Activated CD8-positive, alpha-beta memory T cell treated with anti-CD3 and anti-CD28 coated beads for 36 hours (primary cell): ENCODE measurements at regions not wholly inside any gene's neighbourhood (a gene's known extent, or its start where the extent isn't known, plus 50 kb on each side); places are given as distances from the start of the nearest gene placed in this dataset.
"Not testable (repeated sequence)": the region's sequence is repeated elsewhere in the genome, so short reads cannot be mapped to it uniquely, and the experiment has no call there.

Experiments
- CTCF ChIA-PET: fragments of 350-600 bp; sonication (Branson Sonifier 250); formaldehyde crosslinking; loops from one replicate; lab custom pipeline; 2021; ENCODE audit warnings: antibody characterized with exemption; lab: Charles Lee
- POLR2A ChIA-PET: fragments of 350-600 bp; sonication (Branson Sonifier 250); formaldehyde crosslinking; loops from one replicate; lab custom pipeline; 2021; ENCODE audit warnings: antibody characterized with exemption; lab: Charles Lee

DNA sequence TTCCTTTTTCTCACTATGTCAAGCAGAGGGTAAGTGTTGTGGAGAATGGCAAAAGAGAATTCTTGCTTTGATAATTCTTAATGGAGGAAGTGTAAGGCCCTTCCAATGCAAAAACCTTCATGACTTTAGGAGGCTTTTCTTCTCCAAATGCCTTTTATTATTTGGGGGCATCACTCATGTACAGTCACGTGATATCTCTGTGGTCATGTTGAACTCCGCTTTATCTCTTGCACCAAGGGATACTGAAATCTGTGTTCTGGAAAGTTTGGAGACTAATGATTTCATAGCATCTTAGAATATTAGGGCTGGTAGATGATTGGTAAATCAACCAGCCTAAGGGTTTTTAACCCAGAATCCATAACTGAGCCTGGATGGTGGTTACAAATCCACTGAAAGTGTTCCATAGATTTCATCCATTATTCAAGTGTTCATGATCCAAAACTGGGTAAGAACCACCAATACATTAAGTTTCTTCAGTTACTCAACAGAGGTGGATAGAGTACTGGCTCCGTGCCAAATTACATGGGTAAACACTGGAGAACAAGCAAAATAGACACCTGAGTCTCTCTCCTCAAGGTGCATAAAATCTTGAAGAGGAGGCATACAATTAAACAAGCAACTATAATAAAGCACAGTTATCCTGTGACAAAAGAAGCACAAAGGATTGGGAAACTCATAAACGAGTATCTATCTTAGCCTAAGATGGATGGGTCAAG is 169.6 kb upstream of the EPHA4 start:
- POLR2A ChIA-PET = no interaction called here
- CTCF ChIA-PET = no interaction called here

DNA sequence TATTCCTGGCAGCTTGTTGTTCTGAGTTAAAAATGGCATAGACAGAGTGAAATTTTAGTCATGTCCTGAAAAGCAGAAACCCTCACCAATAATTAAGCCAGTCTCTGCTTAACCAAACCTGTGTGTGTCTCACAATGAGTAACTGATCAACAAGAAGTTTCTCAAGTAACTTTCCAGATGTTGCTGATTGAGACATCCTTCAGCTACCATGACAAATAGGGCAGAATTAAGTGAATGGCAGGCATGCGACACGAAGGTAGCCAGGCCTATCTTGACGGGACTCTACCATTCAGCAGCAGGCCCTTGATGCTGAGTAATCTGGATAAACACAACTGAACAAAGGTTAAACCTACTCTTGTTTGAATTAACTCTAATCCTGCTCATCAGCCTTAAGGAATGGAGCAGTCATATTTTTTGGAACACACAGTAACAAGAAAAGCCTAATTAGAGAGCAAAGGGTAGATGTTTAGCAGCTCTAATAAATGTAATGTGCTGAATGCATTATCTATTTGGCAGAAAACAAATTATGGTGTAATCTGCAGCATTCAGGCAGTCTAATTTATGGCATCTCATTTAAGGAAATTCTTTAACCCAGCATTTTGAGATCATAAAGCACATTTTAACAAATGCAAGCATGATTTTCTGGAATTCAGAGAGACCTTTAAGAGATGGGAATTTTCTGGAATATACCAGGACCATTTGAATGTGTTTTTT is 159.5 kb upstream of the EPHA4 start:
- ChIA-PET CTCF (no interaction called here), POLR2A (no interaction called here)

DNA sequence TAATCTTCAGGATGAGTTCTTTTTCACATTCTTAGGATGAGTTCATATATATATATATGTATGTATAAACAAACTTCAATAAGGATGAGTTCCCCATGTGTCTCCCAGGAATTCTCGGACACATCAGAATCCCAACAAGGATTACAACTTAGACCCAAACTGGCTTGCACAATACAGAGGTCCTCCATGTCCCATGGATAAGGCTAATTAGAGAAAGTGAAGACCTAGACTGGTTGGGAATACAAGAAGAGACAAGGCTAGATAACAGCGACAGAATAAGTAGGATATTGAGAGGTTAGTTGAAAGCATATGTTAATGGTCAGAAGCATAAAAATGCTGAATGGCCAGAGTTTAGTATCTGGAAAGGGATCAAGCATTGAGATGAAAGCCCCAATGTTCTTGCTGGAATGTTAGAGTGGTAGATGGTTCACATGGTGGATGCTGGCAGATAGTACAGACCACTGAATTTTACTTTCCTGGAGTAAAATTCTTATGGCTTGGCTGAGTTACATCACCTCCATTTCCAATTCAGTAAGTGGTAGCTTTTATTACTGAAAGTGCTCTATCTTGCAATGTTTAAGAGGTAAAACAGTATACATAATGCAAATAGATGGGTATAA is 154.9 kb upstream of the EPHA4 start:
- POLR2A ChIA-PET = no interaction called here
- CTCF ChIA-PET = no interaction called here

DNA sequence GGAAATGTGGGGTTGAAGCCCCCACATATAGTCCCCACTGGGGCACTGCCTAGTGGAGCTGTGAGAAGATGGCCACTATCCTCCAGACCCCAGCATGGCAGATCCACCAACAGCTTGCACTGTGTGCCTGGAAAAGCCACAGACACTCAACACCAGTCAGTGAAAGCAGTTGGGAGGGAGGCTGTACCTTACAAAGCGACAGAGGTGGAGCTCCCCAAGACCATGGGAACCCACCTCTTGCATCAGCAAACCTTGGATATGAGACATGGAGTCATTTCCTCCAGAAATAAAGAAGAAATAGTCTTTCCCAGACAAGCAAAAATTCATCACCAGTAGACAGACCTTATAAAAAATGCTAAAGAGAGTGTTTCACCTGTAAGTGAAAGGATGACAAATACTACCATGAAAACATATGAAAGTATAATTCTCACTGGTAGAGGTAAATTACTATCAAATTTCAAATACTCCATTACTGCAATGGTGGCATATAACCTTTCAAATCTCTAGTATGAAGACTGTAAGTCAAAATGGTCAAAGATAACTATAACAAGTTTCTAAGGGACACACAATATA is 152.6 kb upstream of the EPHA4 start:
- CTCF ChIA-PET = no interaction called here
- POLR2A ChIA-PET = no interaction called here

DNA sequence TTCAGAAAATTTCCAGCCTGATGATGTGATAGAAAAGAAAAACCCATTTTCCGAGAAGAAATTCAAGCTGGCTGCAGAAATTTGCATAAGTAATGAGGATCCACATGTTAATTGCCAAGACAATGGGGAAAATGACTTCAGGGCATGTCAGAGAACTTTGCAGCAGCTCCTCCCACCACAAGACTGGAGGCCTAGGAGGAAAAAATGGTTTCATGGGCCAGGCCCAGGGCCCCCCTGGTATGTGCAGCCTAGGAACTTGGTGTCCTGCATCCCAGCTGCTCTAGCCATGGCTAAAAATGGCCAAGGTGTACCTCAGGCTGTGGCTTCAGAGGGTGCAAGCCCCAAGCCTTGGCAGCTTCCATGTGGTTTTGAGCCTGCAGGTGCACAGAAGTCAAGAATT is 152.0 kb upstream of the EPHA4 start:
- POLR2A ChIA-PET = interaction anchor here (0.6 kb wide), 1 partner anchor 150 kb away, joined by 3 read pairs; no protein-coding TSS in a partner anchor
- CTCF ChIA-PET = not testable (repeated sequence)

DNA sequence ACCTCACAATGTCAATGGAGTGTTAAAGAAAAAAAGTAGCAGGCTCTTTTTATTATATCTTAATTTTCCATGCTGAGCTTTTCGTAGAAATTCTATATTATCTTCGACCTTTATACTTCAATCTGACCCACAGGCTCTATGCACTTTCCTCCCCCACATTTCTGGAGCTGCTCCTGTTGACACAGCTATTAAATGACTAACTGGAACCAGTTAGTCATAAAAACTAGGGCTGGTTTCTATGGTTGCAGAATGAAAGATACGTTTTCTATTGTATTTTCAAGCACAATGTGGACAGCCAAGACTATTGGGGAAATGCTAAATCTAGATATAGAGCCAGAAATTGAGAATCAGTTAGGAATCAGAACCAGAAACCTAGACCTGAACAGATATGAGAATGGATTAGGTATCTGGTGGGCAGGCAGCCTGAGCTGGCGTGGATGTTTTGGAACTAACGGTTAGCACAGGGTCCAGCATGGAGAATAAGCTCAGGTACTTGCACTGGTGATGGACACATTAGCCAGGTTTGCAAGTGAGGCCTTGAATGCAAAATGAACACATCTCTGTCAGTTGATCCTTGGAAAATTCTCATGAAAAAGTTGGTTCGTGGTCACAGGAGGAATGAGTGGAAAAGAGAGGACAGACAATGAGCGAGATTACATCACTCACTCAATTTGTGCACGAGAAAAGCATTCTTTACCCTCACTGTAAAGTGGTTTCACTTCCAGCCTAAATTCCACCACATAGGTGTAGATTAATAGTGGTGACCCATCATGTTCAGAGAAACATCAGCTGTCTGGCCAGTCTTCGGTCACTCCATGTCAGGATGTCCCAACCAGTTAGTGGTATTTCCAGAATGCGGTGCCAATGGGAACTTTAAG is 144.6 kb upstream of the EPHA4 start:
- CTCF ChIA-PET = no interaction called here
- POLR2A ChIA-PET = no interaction called here

DNA sequence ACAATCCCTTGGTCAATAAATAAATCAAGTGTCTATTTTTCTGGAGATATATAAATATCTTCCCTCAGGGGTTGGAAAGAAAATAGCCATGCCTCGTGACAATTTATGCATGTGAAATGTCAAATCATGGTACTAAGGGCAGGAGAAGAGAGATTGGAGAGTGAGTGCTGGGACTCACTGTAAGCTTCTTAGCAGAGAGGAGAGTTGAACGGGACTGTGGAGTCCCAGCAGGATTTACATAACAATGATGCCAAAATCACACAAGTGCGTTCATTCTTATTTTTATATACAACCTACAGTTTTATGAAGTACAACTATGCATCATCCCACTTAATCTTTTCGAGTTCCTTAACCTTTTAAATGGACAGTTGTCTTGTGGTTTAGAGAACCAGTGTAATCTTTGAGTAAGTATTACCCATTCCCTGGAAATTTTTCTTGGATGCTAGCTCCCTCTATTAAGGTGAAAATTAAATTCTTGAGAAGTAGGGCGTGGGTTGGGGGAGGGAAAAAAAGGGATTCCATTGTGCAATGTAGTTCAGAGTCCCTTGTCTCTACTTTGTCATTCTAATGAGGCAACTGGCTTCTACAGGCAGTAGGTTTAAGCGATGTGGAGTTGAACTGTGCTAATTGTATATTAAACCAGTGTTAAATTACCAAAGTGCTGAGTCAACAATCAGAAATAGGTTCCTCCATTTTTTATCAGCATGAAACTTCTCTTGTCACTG is 143.6 kb upstream of the EPHA4 start:
- ChIA-PET POLR2A (no interaction called here), CTCF (no interaction called here)

DNA sequence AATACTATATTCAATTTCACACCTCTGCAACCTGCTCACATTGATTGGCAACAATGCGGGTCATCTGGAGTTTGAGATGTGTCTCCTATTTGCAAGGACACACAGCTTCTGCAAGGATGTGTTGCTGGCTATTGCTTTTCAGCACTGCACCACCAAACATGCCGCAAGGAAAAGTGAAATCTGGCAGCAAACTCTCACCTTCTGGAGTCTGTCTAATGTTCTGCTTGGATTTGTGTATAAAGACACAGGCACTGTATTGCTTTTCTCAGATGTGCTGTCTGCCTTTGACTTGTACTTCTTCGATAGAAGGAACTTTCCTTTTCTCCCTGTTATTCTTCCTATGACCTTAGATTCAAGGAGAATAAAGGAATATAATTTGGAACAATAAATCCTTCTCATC is 138.6 kb upstream of the EPHA4 start:
- ChIA-PET POLR2A (no interaction called here), CTCF (no interaction called here)

DNA sequence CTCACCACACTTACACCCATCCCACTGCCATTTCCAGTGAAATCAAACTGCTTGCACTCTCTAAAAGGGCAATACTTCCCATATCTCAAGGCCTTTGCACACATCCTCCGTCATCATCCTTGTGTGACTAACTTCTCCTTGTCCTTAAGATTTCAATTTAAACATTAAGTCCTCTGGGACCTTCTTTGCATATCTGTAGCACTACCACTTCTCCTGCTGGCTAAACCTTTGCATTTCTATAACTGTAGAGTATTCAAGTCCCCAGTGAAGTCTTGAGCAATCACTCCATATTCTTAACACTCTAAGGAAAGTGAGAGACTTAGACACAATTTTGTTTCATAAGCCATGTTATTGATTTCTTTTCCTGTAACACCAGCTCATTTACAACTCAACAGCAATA is 136.8 kb upstream of the EPHA4 start:
- CTCF ChIA-PET = no interaction called here
- POLR2A ChIA-PET = no interaction called here

DNA sequence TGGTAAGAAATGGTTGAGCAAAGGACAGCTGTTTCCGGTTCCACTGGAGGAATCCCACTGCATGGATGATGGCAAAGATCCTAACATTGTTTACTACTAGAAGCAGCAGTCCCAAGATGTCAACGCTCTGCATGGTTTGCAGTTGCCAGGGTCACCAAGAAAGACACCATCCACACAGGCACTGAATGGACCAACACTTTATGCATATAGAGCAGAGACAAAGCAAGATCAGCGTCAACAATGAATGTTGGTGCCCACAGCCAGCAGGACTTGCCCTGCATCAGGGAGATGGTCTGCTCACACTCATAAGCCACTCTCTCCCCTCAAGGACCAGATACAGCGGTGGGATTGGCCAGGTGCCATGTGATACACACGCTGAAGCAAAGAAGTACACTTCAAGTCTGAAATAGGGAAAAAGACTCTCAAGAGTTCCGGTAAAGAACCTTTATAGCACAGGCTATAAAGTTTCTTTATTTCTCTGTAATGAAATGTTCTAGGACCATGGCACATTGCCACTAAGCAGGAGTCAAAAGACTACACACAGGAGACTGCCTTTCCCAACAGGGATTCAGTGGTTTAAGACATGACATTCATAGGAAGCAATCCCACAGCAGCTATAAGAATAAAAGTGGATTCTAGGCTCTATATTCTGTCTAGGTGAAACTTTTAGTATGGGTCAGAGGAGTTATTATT is 133.2 kb upstream of the EPHA4 start:
- ChIA-PET CTCF (no interaction called here), POLR2A (no interaction called here)

DNA sequence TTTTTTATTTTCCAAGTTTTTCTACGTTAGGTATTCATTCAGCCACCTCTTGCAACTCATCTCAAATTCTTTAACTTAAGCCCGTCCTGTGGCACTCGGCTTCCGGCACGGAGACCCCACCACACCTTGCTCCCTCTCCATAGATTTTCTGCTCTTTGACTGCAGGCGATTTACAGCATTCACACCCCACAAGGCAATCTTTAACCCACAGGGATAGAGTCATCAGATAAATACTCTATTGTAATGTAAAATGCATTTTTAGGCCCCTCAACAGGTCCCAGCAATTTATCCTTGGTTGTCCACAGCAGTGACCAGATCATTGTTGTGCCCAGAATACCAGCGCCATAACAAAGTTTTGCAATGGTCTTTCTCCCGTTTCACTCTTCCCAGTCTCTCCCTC is 132.3 kb upstream of the EPHA4 start:
- ChIA-PET CTCF (no interaction called here), POLR2A (no interaction called here)

DNA sequence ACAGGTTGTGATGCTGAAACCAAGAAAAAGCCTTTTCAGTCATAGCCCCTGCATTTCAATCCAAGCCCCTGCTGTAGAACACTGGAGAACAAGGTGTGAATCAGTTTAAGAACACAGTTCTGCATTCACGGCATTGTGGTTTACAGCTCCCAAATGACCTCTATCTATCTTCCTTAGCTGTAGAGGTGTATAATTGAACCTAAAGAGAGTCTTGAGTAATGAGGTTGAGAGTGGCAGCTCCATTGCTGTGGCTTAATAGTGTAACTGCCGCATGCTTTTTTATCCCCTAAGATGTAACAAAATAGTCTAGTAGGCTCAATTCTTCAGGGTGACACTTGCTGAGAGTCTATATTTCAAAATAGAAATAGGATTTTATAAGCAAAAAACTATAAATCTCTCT is 121.3 kb upstream of the EPHA4 start:
- CTCF ChIA-PET = no interaction called here
- POLR2A ChIA-PET = no interaction called here

DNA sequence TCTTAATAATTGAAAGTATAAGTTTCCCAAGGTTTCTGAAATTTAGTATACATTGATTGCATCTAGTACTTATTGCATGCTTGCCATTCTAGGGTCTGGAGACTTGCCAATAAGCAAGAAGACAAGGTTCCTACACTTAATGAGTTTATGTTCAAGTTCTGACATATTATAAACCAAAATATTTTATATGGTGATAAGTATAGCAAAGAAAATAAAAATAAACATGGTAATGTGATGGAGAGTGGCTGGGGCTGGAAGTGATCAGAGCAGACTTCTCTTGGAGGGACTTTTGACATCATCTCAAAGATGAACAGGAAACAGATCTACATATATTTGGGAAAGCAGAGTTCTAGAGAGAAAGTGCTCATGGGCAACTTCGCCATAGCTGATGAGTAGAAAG is 119.5 kb upstream of the EPHA4 start:
- POLR2A ChIA-PET = no interaction called here
- CTCF ChIA-PET = no interaction called here

DNA sequence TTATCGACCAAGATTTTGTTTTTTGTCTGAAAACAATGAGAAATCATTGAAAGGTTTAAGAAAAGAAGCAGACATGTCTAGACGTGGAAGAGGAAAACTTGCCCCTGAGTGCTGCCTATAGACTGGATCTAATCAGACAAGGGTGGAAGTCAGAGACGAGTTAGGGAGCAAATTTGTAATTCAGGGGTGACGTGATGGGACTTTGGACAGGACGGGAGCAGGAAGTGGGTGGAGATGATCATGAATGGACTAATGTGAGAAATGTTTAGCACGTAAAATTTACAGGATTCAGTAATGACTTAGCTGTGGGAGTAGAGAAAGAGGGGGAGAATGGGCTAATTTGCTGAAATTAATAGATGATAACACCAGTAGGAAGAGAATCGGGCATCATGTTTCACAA is 117.0 kb upstream of the EPHA4 start:
- ChIA-PET CTCF (no interaction called here), POLR2A (no interaction called here)

DNA sequence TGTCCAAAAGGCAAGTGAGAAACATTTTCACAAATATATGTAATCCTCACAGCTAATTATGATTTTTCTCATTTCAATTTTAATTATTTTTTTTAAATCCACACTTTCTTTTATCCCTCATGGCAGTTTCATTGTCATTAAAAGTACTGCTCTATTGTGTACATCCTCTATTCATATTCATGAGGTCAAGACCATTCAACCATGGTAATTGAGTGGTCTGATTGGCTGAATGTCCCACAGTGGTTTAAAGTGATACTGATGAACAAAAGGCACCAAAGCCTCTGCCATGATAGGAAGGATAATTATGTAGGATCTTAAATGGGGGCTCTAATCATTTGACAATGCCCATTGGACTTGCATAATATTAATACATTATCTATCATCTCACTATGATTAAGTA is 108.4 kb upstream of the EPHA4 start:
- ChIA-PET POLR2A (no interaction called here), CTCF (no interaction called here)

DNA sequence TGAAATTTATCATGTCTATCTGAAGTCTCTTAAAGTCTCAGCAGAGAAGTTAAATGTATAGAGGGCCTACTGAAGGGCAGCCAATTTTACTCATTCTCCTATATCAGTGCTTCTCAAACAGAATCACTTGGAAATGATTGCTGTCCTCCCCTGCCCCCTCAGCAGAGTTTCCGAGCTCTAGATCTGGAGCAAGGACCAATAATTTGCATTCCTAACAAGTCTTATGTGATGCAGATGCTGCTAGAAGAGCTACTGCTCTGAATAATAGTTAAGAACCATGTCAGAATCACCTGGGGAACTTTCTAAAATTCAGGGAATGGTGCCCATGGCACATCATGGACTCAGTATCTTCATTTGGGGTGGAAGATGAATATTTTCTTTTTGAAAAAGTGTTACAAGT is 105.6 kb upstream of the EPHA4 start:
- POLR2A ChIA-PET = no interaction called here
- CTCF ChIA-PET = no interaction called here

DNA sequence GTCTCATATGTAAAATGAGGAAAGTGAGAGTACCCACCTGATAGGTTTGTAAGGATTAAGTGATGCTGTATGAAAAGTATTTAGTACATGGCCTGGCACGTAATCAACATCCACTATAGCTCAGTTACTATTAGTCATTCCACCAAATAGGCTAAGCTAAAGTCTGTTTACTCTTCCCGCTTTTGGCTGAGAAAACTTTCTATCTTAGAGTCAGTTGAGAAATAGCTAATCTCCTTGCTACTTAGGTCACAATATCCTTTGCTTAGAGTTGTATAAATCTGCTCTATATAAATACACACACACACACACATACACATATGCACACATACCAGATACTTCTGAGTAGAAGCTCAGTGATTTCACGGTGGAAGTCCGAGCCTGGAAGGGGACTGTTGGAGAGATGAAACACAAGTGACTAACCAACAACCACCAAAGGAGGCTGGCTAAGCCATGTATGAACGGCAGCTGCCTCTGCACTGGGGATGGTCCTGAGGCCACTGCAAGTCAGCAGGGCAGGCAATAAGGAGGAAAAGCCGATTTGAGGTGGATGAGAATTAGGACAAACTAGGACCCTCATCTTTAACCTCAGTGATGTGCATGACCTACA is 104.6 kb upstream of the EPHA4 start:
- ChIA-PET CTCF (no interaction called here), POLR2A (no interaction called here)

DNA sequence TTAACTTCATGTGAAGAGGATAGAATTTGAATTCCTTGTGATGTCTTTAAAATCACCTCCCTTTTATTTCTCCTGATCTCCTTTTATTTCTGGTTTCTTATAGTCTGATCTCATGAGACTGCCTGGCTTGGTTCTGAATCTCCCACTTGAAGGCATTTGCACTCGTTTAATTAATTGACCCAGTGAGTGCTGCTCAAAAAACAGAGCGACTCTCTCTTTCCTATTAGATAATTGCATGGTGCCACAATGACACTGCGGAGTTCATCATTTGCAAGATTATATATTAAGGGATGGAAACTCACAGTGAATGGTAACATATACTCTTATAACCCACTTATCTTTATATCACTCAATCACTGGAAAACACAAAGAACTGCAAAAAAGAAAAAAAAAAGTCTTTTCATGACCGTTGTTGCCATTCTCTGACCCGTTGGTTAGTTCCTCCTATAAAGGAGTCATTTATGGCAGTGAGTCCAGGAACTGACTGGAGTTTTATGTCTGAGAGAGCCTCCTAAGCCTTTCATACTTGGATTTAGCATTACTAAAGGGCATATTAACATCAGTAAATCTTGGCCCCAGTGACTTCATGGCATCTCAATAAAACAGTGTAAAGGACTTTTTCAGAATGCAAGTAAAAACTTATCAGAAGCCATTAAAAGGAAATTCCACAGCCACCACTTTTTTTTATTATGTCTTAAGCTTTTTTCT is 103.3 kb upstream of the EPHA4 start:
- CTCF ChIA-PET = no interaction called here
- POLR2A ChIA-PET = no interaction called here
